Common myeloid progenitor, CD34-positive (primary cell): ENCODE measurements at regions not wholly inside any gene's neighbourhood (a gene's known extent, or its start where the extent isn't known, plus 50 kb on each side); places are given as distances from the start of the nearest gene placed in this dataset.

Source experiments
- CTCF ChIA-PET: fragments of 350-600 bp; sonication (Branson Sonifier 250); formaldehyde crosslinking; loops from one replicate; lab custom pipeline; 2021; ENCODE audit warnings: antibody characterized with exemption; lab: Charles Lee
- POLR2A ChIA-PET: fragments of 350-600 bp; sonication (Branson Sonifier 250); formaldehyde crosslinking; loops from one replicate; lab custom pipeline; 2021; ENCODE audit warnings: antibody characterized with exemption; lab: Charles Lee
- DNase-seq, 3 donors: peaks; one replicate each; pipeline versions ENCODE4 v3.0.0 to v3.0.0-alpha.2; 2013
- H3K27ac ChIP-seq, 2 experiments: 1 replicate in 1 of 2; 2 replicates in 1 of 2; pipeline ENCODE4 v1.7.0; 2013; ENCODE audit warnings: inconsistent platforms in 2 of 2, low read length in 2 of 2, mild to moderate bottlenecking in 2 of 2, low read depth in 1 of 2, moderate library complexity in 1 of 2; ENCODE audit not compliant: severe bottlenecking in 2 of 2, insufficient read depth in 1 of 2, poor library complexity in 1 of 2
- H3K27me3 ChIP-seq, 5 experiments: replicated peaks in 2 of 5; 1 replicate in 3 of 5; 2 replicates in 2 of 5; pipeline versions ENCODE4 v1.6.1 to v1.7.0; 2013; ENCODE audit warnings: low read length in 4 of 5, mild to moderate bottlenecking in 2 of 5, moderate library complexity in 2 of 5, inconsistent platforms in 1 of 5; ENCODE audit not compliant: insufficient read depth in 5 of 5, control insufficient read depth in 4 of 5
- H3K36me3 ChIP-seq, 4 experiments: 1 replicate in 2 of 4; 2 replicates in 2 of 4; pipeline versions ENCODE4 v1.6.1 to v1.7.0; 2013; ENCODE audit warnings: low read length in 3 of 4, control low read depth in 1 of 4, mild to moderate bottlenecking in 1 of 4; ENCODE audit not compliant: control insufficient read depth in 4 of 4, insufficient read depth in 4 of 4
- H3K4me1 ChIP-seq, 4 experiments: 1 replicate in 3 of 4; 2 replicates in 1 of 4; pipeline versions ENCODE4 v1.6.1 to v1.7.1; 2013; ENCODE audit warnings: low read length in 3 of 4, mild to moderate bottlenecking in 3 of 4, control low read depth in 1 of 4, inconsistent platforms in 1 of 4, moderate library complexity in 1 of 4; ENCODE audit not compliant: control insufficient read depth in 4 of 4, insufficient read depth in 4 of 4; ENCODE audit errors: control extremely low read depth in 1 of 4
- H3K4me3 ChIP-seq, 7 experiments: 1 replicate in 4 of 7; 2 replicates in 3 of 7; pipeline versions ENCODE4 v1.5.1 to v1.7.0; 2013; ENCODE audit warnings: mild to moderate bottlenecking in 7 of 7, low read length in 6 of 7, moderate library complexity in 6 of 7, inconsistent platforms in 2 of 7, low read depth in 2 of 7, control low read depth in 1 of 7; ENCODE audit not compliant: insufficient read depth in 4 of 7, control insufficient read depth in 1 of 7; ENCODE audit errors: extremely low read depth in 1 of 7
- H3K9me3 ChIP-seq, 5 experiments: 1 replicate in 4 of 5; 2 replicates in 1 of 5; pipeline versions ENCODE4 v1.6.1 to v1.7.1; 2013; ENCODE audit warnings: low read length in 4 of 5, mild to moderate bottlenecking in 2 of 5, inconsistent platforms in 1 of 5, low read depth in 1 of 5, moderate library complexity in 1 of 5; ENCODE audit not compliant: control insufficient read depth in 4 of 5, insufficient read depth in 2 of 5; ENCODE audit errors: control extremely low read depth in 1 of 5
- WGBS: methylation state at CpG from one replicate; pipeline ENCODE4 v1.1.5; 2013; ENCODE audit not compliant: insufficient coverage; 5-methylcytosine and 5-hydroxymethylcytosine counted together

DNA sequence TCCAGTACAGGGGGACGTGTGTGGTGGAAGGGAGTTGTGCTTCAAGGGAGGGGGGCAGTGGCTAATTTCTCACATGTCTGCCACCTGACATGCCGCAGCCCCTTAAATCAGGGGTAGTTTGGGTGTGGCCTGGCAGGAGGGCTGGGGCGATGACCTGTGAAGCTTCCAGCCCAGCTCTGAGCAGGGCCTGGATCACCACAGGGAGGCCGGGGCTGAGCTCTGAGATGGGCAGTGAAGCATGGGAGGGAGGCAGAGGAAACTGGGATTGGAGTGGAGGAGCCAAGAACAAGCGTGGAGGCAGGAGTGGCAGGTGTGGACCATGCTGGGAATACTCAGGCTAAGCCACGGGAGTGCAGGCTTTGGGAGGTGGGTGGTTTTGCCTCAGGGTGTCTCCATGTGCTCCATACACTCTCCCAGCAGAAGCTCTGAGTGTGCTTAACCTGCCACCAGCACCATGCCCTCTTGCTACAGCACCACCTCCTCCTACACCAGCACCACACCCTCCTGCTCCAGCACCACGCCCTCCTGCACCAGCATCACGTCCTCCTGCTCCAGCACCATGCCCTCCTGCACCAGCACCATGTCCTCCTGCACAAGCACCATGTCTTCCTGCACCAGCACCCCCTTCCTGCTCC, 99.3 kb upstream of the SHH start:
- Histone ChIP-seq H3K27ac (no peak overlapping the region), H3K36me3 (no peaks in the 10 kb centered on the region), H3K27me3 (peaks cover 0 to 5% (median 0%) of the 10 kb centered on the region in 5 experiments), H3K4me3 (no peak overlapping the region), H3K9me3 (peaks cover 0 to 22% (median 0%) of the 10 kb centered on the region in 5 experiments), H3K4me1 (no peaks in the 10 kb centered on the region)
- ChIA-PET CTCF (interaction anchor here (1.8 kb wide), 1 partner anchor 10 kb away, joined by 3 read pairs; no protein-coding TSS in a partner anchor), POLR2A (no interaction called here)
- DNase-seq, result no peak
- 91% methylated on average over 8 of the region's 8 CpGs for WGBS

DNA sequence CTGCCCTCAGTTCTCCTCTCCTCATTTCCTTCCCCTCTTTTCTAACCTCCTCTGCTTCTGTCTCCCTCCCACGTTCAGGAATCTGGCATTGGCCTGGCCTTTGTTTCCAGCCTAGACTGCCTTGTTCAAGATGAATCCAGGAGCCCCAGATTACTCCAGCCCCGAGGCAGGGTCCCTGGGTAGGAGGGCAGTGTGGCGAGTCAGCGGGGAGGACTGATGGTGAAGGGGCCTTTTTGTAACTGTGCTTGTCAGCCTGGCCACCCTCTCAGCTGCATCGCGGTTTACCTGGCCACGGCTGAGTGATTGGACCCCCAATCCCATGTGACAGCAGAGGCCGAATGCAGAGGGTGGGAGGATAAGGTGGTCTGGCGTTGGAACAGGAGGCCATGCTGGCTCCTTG, 96.1 kb upstream of the SHH start:
- H3K4me3 ChIP-seq, result no peak overlapping the region
- H3K27me3 ChIP-seq, result no peaks in the 10 kb centered on the region
- ChIA-PET CTCF (no interaction called here), POLR2A (no interaction called here)
- H3K27ac ChIP-seq, result no peak overlapping the region
- H3K9me3 ChIP-seq, result peaks cover 0 to 34% (median 3%) of the 10 kb centered on the region in 5 experiments
- no peaks in the 10 kb centered on the region for H3K36me3 ChIP-seq
- DNase-seq, result no peak
- H3K4me1 ChIP-seq, result no peaks in the 10 kb centered on the region
- WGBS, result 83% methylated on average over 5 of the region's 9 CpGs

- DNase-seq, result no peak
- no peak overlapping the region for H3K27ac ChIP-seq
- H3K27me3 ChIP-seq, result no peaks in the 10 kb centered on the region
- no peaks in the 10 kb centered on the region for H3K36me3 ChIP-seq
- H3K9me3 ChIP-seq, result peaks cover 0 to 33% (median 3%) of the 10 kb centered on the region in 5 experiments
- CTCF ChIA-PET, result no interaction called here
- H3K4me1 ChIP-seq, result no peaks in the 10 kb centered on the region
- H3K4me3 ChIP-seq, result no peak overlapping the region
- POLR2A ChIA-PET, result no interaction called here
- 82% methylated on average over 4 of the region's 8 CpGs for WGBS
These were observed 95.4 kb upstream of the SHH start for GRCh38 chr7:155907450-155908200.

DNA sequence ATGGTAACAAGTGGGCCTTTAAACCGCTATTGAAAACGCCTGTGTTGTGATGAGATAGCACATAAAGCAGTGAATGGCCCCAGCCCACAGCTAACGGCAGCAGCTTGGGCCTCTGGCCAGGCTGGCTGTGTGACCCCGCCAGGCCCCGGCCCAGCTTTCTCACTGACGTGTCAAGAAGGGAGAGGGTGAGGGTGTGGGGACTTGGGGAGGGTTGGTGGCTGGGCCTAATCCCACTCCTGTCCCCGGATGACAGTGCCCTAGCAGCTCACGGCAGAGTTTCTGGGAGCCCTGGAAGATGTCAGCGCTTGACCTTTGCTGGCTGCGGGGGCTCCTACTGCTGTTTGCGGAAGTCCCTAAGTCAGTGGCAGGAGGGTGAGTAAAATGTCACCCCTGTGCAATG, 88.9 kb upstream of the SHH start:
- peaks cover 0 to 32% (median 13%) of the 10 kb centered on the region in 5 experiments for H3K9me3 ChIP-seq

GRCh38 chr7:155899596-155899995, 87.3 kb upstream of the SHH start:
- H3K36me3 ChIP-seq, result no peaks in the 10 kb centered on the region
- 93% methylated on average over 4 of the region's 4 CpGs for WGBS
- H3K4me1 ChIP-seq, result no peaks in the 10 kb centered on the region
- no peak overlapping the region for H3K27ac ChIP-seq
- ChIA-PET CTCF (no interaction called here), POLR2A (no interaction called here)
- H3K27me3 ChIP-seq, result no peaks in the 10 kb centered on the region
- H3K4me3 ChIP-seq, result no peak overlapping the region
- peaks cover 0 to 30% (median 11%) of the 10 kb centered on the region in 5 experiments for H3K9me3 ChIP-seq
- no peak for DNase-seq

More for the DNA sequence above, 88.9 kb upstream of the SHH start:
- WGBS, result 86% methylated on average over 10 of the region's 11 CpGs
- H3K4me3 ChIP-seq, result no peak overlapping the region
- CTCF ChIA-PET, result no interaction called here
- POLR2A ChIA-PET, result no interaction called here
- DNase-seq, result no peak
- no peak overlapping the region for H3K27ac ChIP-seq
- no peaks in the 10 kb centered on the region for H3K4me1 ChIP-seq
- no peaks in the 10 kb centered on the region for H3K36me3 ChIP-seq
- no peaks in the 10 kb centered on the region for H3K27me3 ChIP-seq

DNA sequence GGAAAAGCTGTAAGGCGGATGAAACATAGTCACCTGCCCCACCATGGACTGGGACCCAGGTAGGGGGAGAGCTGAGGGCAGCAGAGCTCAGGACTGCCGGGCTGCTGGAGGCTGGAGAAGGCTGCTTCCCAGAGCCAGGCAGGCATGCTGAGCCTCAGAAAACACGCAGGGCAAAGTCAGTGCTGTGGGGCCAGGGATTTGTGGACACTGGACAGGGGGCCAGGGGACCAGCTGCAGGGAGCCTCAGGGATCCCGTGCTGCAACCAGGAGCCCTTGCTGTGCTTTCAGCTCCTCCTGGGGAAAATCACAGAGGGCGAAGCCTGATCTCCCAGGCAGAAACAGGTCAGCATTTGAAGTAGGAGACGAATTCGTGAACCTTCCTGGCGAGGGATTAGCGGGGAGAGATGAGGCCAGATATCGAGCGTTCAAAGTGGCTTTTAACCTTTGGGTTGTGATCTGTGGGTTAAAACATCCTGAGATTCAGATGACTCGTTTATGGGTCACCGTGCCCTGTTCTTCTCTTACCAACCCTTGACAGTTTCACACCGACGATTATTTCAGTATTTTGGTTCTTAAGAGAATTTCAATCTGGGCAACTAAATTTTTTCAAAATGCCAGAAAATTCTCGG, 85.6 kb upstream of the SHH start:
- POLR2A ChIA-PET, result no interaction called here
- CTCF ChIA-PET, result no interaction called here
- no peak for DNase-seq
- no peaks in the 10 kb centered on the region for H3K27me3 ChIP-seq
- H3K27ac ChIP-seq, result no peak overlapping the region
- no peak overlapping the region for H3K4me3 ChIP-seq
- no peaks in the 10 kb centered on the region for H3K4me1 ChIP-seq
- H3K9me3 ChIP-seq, result peaks cover 0 to 20% (median 11%) of the 10 kb centered on the region in 5 experiments
- 91% methylated on average over 16 of the region's 16 CpGs for WGBS
- H3K36me3 ChIP-seq, result no peaks in the 10 kb centered on the region
